ENCODE measurements at regions not wholly inside any gene's neighbourhood (a gene's known extent, or its start where the extent isn't known, plus 50 kb on each side); places are given as distances from the start of the nearest gene placed in this dataset.

GRCh38 chr3:196142202-196142956 lies 60.5 kb upstream of the TFRC start (continued):
- TF ChIP-seq, protein P1, sequence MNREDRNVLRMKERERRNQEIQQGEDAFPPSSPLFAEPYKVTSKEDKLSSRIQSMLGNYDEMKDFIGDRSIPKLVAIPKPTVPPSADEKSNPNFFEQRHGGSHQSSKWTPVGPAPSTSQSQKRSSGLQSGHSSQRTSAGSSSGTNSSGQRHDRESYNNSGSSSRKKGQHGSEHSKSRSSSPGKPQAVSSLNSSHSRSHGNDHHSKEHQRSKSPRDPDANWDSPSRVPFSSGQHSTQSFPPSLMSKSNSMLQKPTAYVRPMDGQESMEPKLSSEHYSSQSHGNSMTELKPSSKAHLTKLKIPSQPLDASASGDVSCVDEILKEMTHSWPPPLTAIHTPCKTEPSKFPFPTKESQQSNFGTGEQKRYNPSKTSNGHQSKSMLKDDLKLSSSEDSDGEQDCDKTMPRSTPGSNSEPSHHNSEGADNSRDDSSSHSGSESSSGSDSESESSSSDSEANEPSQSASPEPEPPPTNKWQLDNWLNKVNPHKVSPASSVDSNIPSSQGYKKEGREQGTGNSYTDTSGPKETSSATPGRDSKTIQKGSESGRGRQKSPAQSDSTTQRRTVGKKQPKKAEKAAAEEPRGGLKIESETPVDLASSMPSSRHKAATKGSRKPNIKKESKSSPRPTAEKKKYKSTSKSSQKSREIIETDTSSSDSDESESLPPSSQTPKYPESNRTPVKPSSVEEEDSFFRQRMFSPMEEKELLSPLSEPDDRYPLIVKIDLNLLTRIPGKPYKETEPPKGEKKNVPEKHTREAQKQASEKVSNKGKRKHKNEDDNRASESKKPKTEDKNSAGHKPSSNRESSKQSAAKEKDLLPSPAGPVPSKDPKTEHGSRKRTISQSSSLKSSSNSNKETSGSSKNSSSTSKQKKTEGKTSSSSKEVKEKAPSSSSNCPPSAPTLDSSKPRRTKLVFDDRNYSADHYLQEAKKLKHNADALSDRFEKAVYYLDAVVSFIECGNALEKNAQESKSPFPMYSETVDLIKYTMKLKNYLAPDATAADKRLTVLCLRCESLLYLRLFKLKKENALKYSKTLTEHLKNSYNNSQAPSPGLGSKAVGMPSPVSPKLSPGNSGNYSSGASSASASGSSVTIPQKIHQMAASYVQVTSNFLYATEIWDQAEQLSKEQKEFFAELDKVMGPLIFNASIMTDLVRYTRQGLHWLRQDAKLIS (CRISPR knock-in tag; IDR thresholded peaks at IDR 0.05) = 0 out of 2 replicates have a peak, but pooled peaks have one; percentile 54
- TF ChIP-seq FOXK2 (conservative IDR thresholded peaks at IDR 0.05 in 1 of 2, IDR thresholded peaks at IDR 0.05 in 1 of 2; ENCODE audit: low read depth in 2 of 2) (no peak), ZNF324 (CRISPR knock-in tag; IDR thresholded peaks at IDR 0.05) (no peak), KHSRP (IDR thresholded peaks at IDR 0.05) (no peak), ZBTB40 (IDR thresholded peaks at IDR 0.05) (peak; percentile 58; the same call in 1 of the 2 replicates), ZBTB40 (CRISPR knock-in tag; IDR thresholded peaks at IDR 0.05) (no peak), TCF15 (CRISPR knock-in tag; IDR thresholded peaks at IDR 0.05) (peak; percentile 6; the same call in 1 of the 2 replicates), GABPB1 (CRISPR knock-in tag; IDR thresholded peaks at IDR 0.05) (no peak), BRCA1 (IDR thresholded peaks at IDR 0.05) (no peak), BRCA1 (CRISPR knock-in tag; IDR thresholded peaks at IDR 0.05) (no peak), TSC22D4 (tag; IDR thresholded peaks at IDR 0.05) (no peak)
- TF ChIP-seq, protein P2, sequence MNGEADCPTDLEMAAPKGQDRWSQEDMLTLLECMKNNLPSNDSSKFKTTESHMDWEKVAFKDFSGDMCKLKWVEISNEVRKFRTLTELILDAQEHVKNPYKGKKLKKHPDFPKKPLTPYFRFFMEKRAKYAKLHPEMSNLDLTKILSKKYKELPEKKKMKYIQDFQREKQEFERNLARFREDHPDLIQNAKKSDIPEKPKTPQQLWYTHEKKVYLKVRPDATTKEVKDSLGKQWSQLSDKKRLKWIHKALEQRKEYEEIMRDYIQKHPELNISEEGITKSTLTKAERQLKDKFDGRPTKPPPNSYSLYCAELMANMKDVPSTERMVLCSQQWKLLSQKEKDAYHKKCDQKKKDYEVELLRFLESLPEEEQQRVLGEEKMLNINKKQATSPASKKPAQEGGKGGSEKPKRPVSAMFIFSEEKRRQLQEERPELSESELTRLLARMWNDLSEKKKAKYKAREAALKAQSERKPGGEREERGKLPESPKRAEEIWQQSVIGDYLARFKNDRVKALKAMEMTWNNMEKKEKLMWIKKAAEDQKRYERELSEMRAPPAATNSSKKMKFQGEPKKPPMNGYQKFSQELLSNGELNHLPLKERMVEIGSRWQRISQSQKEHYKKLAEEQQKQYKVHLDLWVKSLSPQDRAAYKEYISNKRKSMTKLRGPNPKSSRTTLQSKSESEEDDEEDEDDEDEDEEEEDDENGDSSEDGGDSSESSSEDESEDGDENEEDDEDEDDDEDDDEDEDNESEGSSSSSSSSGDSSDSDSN (IDR thresholded peaks at IDR 0.05; ENCODE audit: borderline replicate concordance in 1 of 2, low read depth in 2 of 2, low read length in 2 of 2) = no peak

Measured in K562 (cell line).